Muscle of back (tissue), 3 donors: ENCODE measurements at regions not wholly inside any gene's neighbourhood (a gene's known extent, or its start where the extent isn't known, plus 50 kb on each side); places are given as distances from the start of the nearest gene placed in this dataset.
"Not testable (repeated sequence)": the region's sequence is repeated elsewhere in the genome, so short reads cannot be mapped to it uniquely, and the experiment has no call there.

ENCODE experiments used
- DNase-seq, 3 donors: peaks; one replicate each; pipeline versions ENCODE4 v3.0.0 to v3.0.0-alpha.2; 2013

DNA sequence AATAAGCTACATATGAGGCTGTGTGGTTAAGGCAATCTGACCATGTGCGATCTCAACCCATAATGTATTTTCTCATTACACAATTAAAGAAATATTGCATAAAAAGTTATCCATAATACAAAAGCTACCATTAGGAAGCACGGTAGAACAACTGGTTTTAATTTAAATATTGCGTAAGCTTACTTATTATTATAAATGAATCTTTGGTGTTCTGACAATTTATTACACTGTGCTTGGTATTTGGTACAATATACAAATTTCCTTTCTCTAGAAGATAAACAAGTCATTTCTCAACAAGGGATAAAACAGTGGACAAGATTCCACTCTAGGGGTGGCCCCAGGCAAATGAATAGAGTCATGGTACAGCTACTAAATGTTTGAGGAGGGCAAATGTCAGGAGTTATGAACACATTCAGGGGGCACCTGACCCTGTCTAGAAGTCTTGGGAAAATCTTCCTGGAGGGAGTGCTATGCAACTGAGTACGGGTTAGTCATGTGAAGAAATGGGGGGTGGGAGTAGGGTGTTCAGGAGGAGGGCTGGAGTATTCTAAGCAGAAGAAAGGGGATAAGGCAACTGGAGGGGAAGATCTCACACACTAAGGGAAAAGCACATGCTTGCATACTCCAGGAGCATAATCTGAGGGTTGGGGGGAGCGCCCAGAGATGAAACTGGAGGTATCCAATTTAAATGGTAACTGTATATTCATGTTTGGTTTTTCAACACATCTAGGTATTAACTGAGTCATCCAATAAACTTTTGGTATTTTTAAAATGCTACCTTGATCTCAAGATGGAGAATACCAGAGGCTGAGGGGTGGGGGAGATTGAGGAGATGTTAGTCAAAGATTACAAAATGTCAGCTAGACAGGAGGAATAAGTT is 296.9 kb upstream of the SGK1 start:
- no peak for DNase-seq

- DNase-seq: not testable (repeated sequence)
These were observed 294.2 kb upstream of the SGK1 start for GRCh38 chr6:134612128-134612527.

GRCh38 chr6:134610411-134610810 is 292.5 kb upstream of the SGK1 start:
- no peak for DNase-seq

DNA sequence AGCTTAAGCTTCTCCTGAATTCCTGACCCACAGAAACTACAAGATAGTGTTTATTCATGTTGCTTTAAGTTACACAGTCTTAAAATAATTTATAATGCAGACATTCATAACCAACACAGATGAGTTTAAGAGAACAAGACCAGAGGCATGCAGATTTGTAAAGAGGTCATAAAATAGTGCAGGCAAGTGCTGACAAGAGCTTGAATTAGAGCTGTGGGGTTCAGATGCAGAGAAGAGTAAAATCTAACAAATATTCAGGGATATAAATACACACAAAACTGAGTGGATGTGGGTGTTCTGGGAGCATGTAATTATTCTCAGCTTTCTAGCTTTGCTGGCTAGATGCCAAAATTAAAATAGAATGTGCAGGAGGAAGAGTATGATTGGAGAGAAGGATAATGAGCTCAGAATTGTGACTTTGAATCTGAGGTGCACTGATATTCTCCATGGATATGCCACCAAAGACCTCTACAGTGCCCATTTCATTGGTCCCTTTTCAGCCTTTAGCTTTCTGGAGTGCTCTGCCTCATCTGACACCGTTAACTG is 291.9 kb upstream of the SGK1 start:
- peak in 1 of 3 donors; percentile 28 for DNase-seq

GRCh38 chr6:134607411-134607810 is 289.5 kb upstream of the SGK1 start:
- DNase-seq: no peak

DNA sequence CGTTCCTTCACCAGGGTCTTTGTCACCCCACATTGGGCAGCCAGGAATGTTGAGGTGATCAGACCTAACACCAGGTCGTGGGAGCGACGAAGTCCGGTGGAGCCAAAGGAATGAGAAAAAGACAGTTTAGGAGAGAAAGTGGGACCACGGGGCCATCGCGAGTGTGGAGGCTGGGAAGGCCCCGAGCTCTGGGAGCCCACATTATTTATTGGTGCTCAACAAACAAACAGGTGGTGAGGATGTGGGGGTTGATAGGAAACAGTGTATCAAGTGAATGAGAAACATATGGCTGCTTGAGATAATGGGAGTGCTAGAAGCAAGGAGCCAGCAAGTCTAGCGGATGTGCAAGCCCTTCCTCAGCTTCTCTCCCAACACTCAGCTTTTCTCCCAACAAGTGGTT is 287.1 kb upstream of the SGK1 start:
- no peak for DNase-seq

DNA sequence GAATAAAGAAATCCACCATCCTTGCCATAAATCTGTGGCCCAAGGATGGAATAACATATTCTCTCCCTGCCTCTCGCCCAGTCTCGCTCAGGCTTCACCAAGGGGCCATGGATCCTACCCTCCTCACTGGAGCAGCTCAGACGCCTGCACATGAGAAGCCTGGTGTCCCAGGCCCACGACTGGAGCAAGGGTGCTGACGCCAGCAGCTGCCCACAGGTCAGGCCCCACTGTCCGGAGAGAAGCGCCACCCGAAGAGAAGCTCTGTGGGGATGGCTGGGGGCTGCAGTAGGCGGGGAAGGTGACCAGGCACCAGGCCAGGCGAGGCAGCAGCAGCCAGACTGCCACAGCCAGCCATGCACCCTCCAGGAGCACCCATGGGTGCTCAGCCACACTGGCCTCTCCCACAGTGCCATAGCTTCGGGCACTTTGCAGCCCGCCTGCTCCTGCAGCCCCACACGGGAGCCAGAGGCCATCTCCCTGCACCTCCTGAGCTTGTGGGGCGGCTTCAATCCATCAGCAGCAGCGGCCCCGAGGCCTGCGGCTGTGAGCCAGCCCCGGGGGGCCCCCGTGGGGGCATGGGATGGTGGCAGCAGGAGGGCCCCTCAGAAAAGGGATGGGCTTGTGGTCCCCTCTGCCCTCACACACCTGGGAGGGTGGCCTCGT is 286.2 kb upstream of the SGK1 start:
- no peak for DNase-seq

- no peak for DNase-seq
These were observed 285.6 kb upstream of the SGK1 start for GRCh38 chr6:134603561-134603960.

DNA sequence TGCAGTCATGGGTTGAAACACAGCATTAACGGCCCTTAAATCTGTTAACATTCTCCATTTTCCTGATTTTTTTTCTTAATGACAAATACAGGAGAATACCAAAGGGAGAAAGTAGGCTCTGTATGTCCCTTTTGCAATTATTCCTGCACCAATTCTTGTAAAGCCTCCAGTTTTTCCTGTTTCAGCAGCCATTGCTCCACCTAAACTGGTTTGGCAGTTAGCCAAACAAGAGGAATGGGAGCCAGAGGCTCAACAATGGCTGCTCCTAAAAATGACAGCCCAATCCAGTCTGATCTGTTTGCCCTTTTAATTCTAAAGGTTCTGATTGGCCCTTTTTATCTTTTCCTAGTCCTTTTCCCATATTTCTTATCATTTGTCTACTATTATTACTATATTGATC is 284.2 kb upstream of the SGK1 start:
- no peak for DNase-seq

DNA sequence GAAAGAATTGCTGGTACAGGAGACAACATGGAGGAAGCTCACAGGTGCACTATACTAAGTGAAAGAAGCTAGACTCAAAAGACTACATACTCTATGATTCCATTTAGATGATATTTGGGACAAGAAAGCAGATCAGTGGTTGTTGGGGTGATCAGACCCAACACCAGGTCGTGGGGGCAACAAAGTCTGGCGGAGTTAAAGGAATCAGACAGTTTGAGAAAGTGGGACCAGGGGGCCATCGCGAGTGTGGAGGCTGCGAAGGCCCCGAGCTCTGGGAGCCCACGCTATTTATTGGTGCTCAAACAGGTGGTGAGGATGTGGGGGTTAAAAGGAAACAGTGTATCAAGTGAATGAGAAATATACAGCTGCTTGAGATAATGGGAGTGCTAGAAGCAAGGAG is 282.8 kb upstream of the SGK1 start:
- no peak for DNase-seq

DNA sequence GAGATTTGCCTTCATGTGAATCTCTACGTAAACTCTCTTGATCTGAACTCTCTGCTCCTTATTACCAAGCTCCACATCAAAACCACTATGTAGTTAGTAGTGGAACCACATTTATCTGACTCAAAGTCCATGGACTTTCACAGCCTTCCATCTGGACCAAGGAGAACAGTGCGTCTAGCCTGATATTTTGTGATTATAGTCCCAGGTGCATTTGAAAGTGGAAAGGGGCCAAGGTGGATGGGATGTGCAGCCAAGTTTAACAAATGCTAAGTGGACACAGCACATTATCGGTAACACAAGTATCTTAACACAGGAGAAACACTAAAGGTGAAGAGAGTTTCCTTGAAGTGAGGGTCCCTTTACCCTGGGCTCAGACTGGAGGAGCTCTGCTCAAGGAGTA is 281.2 kb upstream of the SGK1 start:
- peak in 1 of 3 donors; percentile 39 for DNase-seq

- no peak for DNase-seq
These were observed 278.3 kb upstream of the SGK1 start for GRCh38 chr6:134596191-134596590.

DNA sequence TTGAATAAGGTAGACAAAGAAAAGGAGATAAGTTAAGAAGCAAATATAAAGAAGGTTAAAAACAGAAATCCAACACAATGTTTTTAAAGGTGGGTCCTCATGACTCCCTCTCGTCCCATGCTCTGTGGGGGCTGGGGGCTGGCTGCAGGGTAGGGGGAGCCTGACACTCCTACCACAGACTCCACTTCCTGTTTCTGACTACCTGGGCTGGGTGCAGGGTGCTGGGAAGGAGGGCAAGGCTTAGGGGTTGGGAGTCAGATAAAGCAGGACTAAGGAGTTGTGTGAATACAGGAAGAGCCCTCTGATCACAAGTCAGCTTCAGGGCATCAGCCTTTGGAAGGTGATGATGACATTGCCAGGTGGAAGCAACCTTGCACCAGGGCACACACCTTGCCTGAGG is 277.0 kb upstream of the SGK1 start:
- DNase-seq: no peak

DNA sequence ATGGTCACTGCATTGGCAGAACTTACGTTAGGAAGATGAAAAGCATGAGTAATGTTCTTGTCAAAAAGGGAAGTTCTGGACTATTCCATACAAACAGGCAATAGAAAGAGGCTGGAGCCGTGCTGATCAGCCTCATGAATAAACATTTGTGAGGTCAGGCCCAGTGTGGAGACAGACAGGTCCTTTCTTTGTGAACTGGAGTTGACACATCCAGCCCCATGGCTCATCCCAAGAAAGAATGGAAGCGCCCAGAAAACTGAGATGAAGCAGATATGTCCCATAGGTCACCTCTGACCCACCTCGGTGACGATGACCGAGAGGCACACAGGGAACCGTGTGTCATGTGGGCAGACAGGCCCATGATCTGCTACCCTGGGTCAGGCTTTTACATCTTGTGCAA is 276.0 kb upstream of the SGK1 start:
- no peak for DNase-seq

- DNase-seq: no peak
These were observed 275.5 kb upstream of the SGK1 start for GRCh38 chr6:134593442-134593841.

DNA sequence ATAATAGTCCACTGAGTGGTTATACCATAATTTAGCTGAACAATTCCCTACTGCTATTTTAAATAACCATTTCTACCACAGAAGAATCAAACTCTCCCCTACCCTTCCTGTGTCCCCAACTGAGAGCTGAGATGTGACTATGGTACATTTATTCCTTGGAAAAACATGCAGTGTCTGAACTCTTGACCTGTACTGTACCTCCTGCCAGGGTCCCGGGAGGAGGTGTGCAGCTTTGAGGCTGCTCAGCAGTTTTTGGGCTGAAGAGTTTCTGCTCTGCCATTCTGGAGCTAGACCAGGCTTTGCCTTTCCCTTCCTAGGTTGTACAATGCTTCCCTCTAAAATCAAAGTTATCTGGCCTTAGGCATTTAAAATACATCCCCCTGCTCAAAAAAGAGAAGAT is 275.1 kb upstream of the SGK1 start:
- no peak for DNase-seq

GRCh38 chr6:134590449-134590848 is 272.5 kb upstream of the SGK1 start:
- DNase-seq: no peak

- no peak for DNase-seq
These were observed 272.1 kb upstream of the SGK1 start for GRCh38 chr6:134590004-134590403.

DNA sequence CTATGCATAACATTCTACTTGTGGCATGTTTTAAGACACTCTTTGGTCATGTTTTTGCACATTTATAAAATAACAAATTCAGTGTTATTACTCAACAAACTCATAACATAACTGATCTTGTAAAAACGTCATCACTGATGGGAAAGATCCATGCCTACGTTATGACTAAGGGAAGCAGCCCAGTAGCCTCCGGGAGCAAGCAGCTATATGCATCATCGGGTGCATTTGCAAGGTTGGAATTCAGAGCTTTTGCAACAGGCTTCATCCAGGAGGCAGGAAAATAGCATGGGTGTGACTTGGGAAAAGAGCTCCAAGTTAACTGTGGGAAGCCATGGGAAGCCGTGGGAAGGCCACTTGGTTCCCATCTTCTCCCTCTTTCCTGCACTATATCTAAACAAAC is 271.6 kb upstream of the SGK1 start:
- peak in 1 of 3 donors; percentile 94 for DNase-seq

DNA sequence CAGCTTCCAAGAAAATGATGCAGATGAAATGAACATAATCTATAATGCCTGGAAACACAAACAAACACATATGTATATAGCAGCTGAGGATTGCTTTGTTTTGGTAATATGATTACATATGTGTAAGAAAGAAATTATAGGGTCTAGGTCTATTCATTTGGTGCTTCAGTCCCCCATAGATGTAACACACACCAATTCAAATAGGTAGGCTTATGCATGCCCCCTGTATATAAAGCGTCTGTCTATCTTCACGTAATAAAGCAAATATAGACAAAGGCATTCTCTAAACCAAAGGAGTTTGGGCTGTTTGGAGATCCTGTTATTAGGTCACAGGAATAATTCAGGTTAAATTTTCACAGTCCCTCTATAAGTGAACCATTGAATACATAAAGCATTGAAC is 270.4 kb upstream of the SGK1 start:
- DNase-seq: no peak

DNA sequence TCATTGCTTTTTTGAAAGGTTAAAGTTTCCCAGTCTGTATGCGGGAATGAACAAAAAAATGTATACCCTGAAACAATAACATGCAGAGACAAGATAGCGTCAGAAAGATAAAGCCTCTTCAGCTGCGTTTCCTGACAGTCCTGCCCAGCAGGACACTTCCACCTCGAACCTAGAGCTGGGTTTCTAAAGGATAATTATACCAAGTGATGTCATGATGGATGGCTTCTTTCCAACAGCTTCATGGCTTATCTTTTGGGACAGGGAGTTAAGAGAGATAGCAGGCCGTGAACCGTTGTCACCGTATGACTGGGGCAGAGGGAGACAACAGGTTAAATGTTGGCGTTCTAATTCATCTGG is 267.6 kb upstream of the SGK1 start:
- no peak for DNase-seq

DNA sequence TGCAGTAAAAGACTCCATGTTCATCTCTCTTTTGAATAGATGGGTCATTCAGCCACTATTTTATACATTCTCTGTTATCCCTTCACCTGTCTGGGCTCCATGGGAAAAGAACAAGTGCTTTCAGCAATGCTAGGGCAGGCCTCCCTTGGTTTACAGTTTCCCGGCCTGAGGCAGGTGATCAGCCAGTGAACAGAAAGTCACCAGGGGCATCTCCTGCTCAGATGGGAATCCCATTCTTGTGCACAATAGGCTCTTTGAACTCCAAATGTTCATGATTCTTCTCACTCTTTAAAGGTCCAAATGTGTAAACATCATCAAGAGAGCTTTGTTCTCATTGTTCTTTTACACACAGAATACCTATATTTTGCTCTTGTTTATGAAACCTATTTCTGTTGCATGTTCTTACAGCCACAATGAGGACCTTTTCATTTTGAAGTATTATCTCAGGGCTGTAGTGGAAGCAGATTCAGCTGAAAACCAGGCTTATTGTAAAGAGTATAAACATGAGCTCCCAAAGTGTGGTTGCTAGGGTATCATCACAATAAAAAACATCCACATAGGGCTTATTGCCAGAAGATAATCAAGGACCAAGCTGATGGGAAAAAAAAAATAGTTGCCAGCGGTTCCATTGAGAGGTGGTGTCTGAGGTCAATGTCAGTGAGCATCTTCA is 267.1 kb upstream of the SGK1 start:
- peak in 1 of 3 donors; percentile 10 for DNase-seq

- peak in 1 of 3 donors; percentile 29 for DNase-seq
These were observed 260.1 kb upstream of the SGK1 start for GRCh38 chr6:134577998-134578397.
